Skeletal muscle satellite cell (primary cell): ENCODE measurements at regions not wholly inside any gene's neighbourhood (a gene's known extent, or its start where the extent isn't known, plus 50 kb on each side); places are given as distances from the start of the nearest gene placed in this dataset.

Experiments used
- H3K27me3 ChIP-seq: 2 replicates; pipeline ENCODE4 v1.7.0; 2013; ENCODE audit warnings: low read length; ENCODE audit not compliant: control insufficient read depth, insufficient read depth
- H3K36me3 ChIP-seq: 2 replicates; pipeline ENCODE4 v1.7.0; 2013; ENCODE audit warnings: mild to moderate bottlenecking, control low read depth, low read length; ENCODE audit not compliant: insufficient read depth
- H3K4me1 ChIP-seq: 2 replicates; pipeline ENCODE4 v1.7.0; 2013; ENCODE audit warnings: low read length; ENCODE audit not compliant: control insufficient read depth, insufficient read depth
- H3K4me2 ChIP-seq: 2 replicates; pipeline ENCODE4 v1.7.0; 2013; ENCODE audit warnings: mild to moderate bottlenecking, low read length
- H3K4me3 ChIP-seq: 2 replicates; pipeline ENCODE4 v1.7.0; 2013; ENCODE audit warnings: low read length
- H3K9ac ChIP-seq: 2 replicates; pipeline ENCODE4 v1.7.0; 2013; ENCODE audit warnings: mild to moderate bottlenecking, low read depth, low read length, moderate library complexity
- H3K9me3 ChIP-seq: replicated peaks from 2 replicates; pipeline ENCODE4 v1.7.0; 2013; ENCODE audit warnings: mild to moderate bottlenecking, control low read depth, low read length

- Histone ChIP-seq H3K9ac (no peak overlapping the region), H3K9me3 (no peaks in the 10 kb centered on the region), H3K4me3 (no peak overlapping the region), H3K4me1 (no peaks in the 10 kb centered on the region), H3K36me3 (no peaks in the 10 kb centered on the region), H3K4me2 (peak overlapping the region; percentile 19), H3K27me3 (no peaks in the 10 kb centered on the region)
Observed at GRCh38 chr4:23068287-23068686, 375.6 kb downstream of the GBA3 start.

- no peaks in the 10 kb centered on the region for H3K4me1 ChIP-seq
- no peaks in the 10 kb centered on the region for H3K27me3 ChIP-seq
- H3K9me3 ChIP-seq: no peaks in the 10 kb centered on the region
- H3K36me3 ChIP-seq: no peaks in the 10 kb centered on the region
- no peak overlapping the region for H3K9ac ChIP-seq
- H3K4me2 ChIP-seq: no peak overlapping the region
- H3K4me3 ChIP-seq: no peak overlapping the region
Observed at GRCh38 chr4:23062188-23062587, 369.5 kb downstream of the GBA3 start.

- no peak overlapping the region for H3K4me3 ChIP-seq
- H3K9me3 ChIP-seq: no peaks in the 10 kb centered on the region
- H3K9ac ChIP-seq: no peak overlapping the region
- H3K36me3 ChIP-seq: no peaks in the 10 kb centered on the region
- no peaks in the 10 kb centered on the region for H3K4me1 ChIP-seq
- H3K4me2 ChIP-seq: no peak overlapping the region
- H3K27me3 ChIP-seq: no peaks in the 10 kb centered on the region
Observed at GRCh38 chr4:23061431-23061830, 368.7 kb downstream of the GBA3 start.

- Histone ChIP-seq H3K9ac (no peak overlapping the region), H3K4me3 (no peak overlapping the region), H3K9me3 (no peaks in the 10 kb centered on the region), H3K27me3 (no peaks in the 10 kb centered on the region), H3K4me2 (no peak overlapping the region), H3K4me1 (no peaks in the 10 kb centered on the region), H3K36me3 (no peaks in the 10 kb centered on the region)
Observed at GRCh38 chr4:23060776-23061175, 368.0 kb downstream of the GBA3 start.

- H3K4me1 ChIP-seq: no peaks in the 10 kb centered on the region
- no peak overlapping the region for H3K9ac ChIP-seq
- no peaks in the 10 kb centered on the region for H3K36me3 ChIP-seq
- no peak overlapping the region for H3K4me2 ChIP-seq
- H3K9me3 ChIP-seq: no peaks in the 10 kb centered on the region
- H3K27me3 ChIP-seq: no peaks in the 10 kb centered on the region
- H3K4me3 ChIP-seq: no peak overlapping the region
Observed at GRCh38 chr4:23058165-23058776, 365.5 kb downstream of the GBA3 start.

- Histone ChIP-seq H3K4me3 (no peak overlapping the region), H3K36me3 (no peaks in the 10 kb centered on the region), H3K9ac (no peak overlapping the region), H3K9me3 (no peaks in the 10 kb centered on the region), H3K4me1 (peaks cover 4% of the 10 kb centered on the region), H3K27me3 (no peaks in the 10 kb centered on the region), H3K4me2 (no peak overlapping the region)
Observed at GRCh38 chr4:23041501-23041900, 348.8 kb downstream of the GBA3 start.

GRCh38 chr4:23040539-23040938 lies 347.8 kb downstream of the GBA3 start:
- Histone ChIP-seq H3K4me3 (no peak overlapping the region), H3K9me3 (no peaks in the 10 kb centered on the region), H3K9ac (no peak overlapping the region), H3K36me3 (no peaks in the 10 kb centered on the region), H3K4me2 (no peak overlapping the region), H3K27me3 (no peaks in the 10 kb centered on the region), H3K4me1 (peaks cover 4% of the 10 kb centered on the region)

- H3K27me3 ChIP-seq: no peaks in the 10 kb centered on the region
- H3K4me1 ChIP-seq: peaks cover 4% of the 10 kb centered on the region
- H3K9me3 ChIP-seq: no peaks in the 10 kb centered on the region
- H3K9ac ChIP-seq: no peak overlapping the region
- no peak overlapping the region for H3K4me3 ChIP-seq
- H3K36me3 ChIP-seq: no peaks in the 10 kb centered on the region
- no peak overlapping the region for H3K4me2 ChIP-seq
Observed at GRCh38 chr4:23039818-23040217, 347.1 kb downstream of the GBA3 start.

- H3K4me3 ChIP-seq: no peak overlapping the region
- no peak overlapping the region for H3K4me2 ChIP-seq
- no peaks in the 10 kb centered on the region for H3K36me3 ChIP-seq
- no peaks in the 10 kb centered on the region for H3K9me3 ChIP-seq
- no peaks in the 10 kb centered on the region for H3K27me3 ChIP-seq
- H3K9ac ChIP-seq: no peak overlapping the region
- peaks cover 4% of the 10 kb centered on the region for H3K4me1 ChIP-seq
Observed at GRCh38 chr4:23038626-23039491, 346.1 kb downstream of the GBA3 start.

GRCh38 chr4:23036921-23037495 lies 344.3 kb downstream of the GBA3 start:
- no peak overlapping the region for H3K4me3 ChIP-seq
- H3K4me2 ChIP-seq: no peak overlapping the region
- no peaks in the 10 kb centered on the region for H3K9me3 ChIP-seq
- no peak overlapping the region for H3K9ac ChIP-seq
- H3K27me3 ChIP-seq: no peaks in the 10 kb centered on the region
- no peaks in the 10 kb centered on the region for H3K36me3 ChIP-seq
- peaks cover 4% of the 10 kb centered on the region for H3K4me1 ChIP-seq

- H3K36me3 ChIP-seq: no peaks in the 10 kb centered on the region
- no peak overlapping the region for H3K4me2 ChIP-seq
- H3K9ac ChIP-seq: no peak overlapping the region
- H3K4me3 ChIP-seq: no peak overlapping the region
- H3K4me1 ChIP-seq: peaks cover 4% of the 10 kb centered on the region
- no peaks in the 10 kb centered on the region for H3K9me3 ChIP-seq
- no peaks in the 10 kb centered on the region for H3K27me3 ChIP-seq
Observed at GRCh38 chr4:23036503-23036902, 343.8 kb downstream of the GBA3 start.
